GM18511 (cell line): ENCODE measurements at regions not wholly inside any gene's neighbourhood (a gene's known extent, or its start where the extent isn't known, plus 50 kb on each side); places are given as distances from the start of the nearest gene placed in this dataset.

Source experiments
- ATAC-seq: cut with Tn5 transposase; IDR thresholded peaks from one replicate; pipeline ENCODE4 v1.9.1; 2021; ENCODE audit warnings: mild to moderate bottlenecking, moderate library complexity; ENCODE audit not compliant: unreplicated experiment

DNA sequence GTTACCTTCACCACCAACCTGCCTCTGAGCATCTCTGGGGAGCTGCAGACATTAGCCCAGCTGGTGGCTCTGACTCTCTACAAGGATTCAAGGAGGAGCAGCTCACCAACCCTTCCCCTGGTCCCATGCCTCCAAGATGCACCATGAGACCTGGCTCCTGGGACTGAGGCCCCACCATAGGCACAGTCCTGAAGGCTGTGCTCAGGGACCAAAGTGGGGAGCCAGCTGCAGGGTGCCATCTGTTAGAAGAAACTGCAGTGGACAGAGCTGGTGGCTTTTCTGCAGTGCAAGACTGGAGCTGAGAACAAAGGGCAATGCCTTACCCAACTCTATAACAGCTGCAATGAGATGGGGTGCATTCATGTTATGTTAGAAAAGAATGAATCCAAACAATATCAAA, 581.6 kb downstream of the TCERG1L start:
- no peak for ATAC-seq

DNA sequence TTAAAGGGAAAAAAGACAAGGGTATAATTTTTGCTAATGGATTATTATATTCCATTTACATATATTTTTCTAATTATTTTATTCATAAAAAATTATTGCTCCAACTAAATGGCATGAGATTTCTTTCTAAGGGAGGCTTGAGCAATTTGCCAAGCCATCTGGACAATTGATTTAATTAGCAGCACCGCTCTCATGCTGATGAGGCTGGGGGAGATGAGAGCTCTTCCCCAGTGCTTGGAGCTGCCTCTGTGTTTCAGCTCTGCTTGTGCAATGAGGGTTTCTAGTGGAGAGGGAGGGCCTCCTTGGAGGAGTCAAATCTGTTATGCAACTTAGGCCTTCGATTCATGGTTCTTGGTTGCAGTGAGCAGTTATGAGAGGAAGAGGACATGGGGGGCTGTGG, 574.3 kb downstream of the TCERG1L start:
- ATAC-seq = no peak

DNA sequence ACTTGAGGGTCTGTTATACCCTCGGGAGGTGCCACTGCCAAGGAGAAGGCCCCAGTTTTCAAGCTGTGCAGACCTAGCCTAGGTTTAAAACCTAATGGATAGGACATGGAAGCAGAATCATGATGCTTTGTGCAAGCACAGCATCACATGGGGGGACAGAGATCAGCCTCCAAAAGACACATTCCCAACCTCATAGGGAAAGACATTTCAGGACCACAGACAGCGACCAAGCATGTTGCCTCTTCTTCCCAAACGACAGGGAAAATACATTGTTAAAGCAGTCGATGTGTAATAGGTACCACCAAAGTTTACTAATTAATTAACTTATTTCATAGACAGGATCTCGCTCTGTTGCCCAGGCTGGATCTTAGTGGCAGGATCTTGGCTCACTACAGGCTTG, 573.9 kb downstream of the TCERG1L start:
- no peak for ATAC-seq

DNA sequence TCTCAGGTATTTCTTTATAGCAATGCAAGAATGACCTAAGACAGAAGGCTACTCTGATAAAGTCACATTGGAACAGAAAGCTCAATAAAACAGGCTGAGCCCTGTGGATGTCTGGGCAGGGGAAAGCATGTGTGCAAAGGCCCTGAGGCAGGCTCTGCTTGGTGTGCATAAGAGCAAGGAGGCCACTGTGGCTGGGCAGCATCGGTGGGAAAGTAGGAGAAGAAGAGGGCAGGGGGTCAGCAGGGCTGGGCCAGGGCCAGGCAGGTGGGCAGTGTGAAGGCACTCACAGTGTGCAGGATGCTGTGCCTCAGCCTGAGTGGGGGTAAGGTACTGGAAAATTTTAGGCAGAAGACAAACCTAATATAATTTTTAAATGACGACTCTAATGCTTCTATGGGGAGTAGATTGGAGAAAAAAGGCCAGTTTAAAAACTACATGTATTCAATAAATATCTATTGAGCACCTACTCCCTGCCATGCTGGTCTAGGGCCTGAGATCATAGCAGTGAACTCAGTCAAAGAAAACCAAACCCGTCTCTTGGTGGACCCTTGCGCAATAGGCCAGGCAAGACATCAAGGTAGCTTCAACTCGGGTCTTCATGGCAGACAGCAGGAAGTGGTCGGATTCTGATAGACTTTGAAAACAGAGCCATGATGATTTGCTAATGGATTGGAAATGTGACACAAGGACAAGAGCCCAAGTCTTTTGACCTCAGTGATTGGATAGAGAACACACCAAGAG, 572.3 kb downstream of the TCERG1L start:
- ATAC-seq = no peak

DNA sequence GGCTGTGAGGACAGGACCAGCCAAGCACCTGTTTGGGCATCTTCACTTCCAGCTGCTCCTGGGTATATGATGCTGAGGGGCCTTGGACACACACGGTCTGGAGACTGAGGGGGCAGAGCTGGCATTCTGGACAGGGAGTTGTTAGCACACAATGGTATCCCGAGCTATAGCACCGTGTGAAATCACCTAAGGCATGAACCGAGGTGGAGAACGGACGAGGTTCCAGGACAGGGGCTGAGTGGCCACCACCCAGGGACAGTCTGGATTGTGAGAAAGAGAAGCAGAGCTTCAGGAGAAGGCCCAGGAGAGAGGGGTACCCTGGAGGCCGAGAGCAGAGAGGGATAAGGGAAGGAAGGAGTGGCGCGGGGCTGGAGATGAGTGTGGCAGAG, 571.8 kb downstream of the TCERG1L start:
- no peak for ATAC-seq

DNA sequence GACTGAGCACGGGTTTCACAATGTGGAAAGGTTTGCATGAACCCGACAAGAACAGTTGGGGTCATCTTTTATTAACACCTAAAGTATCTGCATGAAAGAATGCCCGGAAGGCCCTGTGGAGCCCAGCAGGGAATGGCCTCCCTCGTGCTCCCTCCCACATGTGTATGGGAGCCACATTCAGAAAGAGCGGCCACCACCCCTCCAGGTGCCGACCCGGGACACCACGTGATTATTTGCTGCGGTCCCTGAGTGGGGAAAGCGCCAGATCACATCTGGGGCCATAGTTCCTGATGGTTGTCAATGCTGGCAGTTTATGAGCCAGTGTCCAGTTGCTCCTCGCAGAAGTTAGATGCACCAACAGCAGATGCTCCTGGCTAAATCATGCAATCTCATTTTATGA, 571.4 kb downstream of the TCERG1L start:
- ATAC-seq = no peak

DNA sequence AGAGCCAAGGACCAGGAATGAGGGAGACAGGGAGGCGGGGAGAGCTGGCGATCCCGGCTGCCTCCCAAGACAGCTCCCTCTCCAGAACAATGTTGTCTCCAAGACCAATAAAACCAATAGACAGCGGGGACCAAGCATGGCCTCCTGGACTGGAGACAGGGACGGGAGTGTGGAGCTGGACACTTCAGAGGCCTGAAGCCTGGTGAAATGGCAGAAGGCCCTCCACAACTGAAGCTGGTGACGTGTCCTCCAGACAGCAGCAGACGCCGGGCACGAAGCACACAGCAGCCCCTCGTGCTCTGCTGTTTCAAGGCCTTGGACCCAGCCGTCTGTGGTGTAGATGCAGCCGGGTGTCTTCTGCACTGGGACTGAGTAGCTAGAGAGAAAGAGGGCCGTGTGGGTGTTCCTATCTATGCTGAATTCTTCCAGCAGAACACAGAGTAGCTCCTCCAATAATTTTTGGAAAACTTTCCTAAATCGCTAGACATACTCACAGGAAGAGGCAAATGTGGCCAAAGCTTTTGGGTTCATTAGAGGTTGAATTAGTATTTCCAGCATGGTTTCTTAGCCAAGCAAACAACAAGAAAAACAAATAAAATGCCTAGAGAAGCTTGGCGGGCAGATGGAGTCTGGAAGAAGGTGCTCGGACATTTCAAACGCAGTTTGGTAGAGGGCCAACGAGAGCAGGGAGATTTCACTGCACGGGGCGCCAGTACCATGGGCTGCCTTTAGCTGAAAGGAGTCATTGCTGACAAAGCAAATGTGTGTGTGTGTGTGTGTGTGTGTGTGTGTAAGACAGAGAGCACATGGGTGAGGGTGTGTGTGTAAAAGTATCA, 570.4 kb downstream of the TCERG1L start:
- no peak for ATAC-seq

DNA sequence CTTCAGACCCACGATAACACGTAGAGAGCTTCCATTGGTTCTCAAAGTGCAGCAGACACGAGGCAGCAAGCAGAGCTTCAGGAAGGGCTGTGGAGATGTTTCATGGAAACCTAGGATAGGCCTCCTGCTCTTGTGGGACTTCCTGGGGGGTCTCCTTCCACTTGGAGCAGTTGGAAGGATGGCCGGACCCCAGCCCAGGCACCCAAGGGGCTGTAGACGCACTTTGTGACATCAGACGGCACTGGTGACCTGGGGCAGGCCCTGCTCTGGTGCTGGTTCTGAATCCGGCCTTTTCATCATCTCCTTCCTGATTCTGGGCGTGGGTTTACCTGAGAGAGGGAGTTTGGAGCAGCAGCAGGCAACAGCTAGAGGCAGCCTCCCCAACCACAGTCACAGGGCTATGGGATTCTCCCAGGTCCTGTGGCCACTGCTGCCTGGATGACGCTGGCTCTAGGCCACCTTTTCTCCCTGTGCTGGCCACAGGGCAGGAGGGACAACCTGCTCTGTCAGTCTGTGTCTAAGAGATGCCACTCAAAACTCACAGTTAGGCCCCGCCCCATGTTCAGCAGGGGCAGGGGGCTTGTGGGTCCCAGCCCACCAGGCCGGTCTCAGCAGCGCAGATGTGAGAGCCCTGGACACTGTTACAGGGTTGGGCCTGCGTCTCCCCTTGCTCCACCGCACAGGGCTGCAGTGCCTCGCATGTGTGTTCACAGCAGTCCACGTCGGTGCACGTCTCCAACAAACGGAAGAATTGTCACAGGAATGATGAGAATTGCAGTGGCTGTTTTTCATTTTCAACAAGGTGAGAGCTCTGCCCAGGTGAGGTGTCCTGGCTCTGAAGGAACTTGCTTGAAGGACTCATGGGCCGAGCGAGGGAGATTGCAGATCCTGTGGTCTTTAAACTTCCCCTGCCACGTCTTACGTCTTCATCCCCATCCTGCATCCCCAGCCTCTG, 569.3 kb downstream of the TCERG1L start:
- ATAC-seq = no peak

DNA sequence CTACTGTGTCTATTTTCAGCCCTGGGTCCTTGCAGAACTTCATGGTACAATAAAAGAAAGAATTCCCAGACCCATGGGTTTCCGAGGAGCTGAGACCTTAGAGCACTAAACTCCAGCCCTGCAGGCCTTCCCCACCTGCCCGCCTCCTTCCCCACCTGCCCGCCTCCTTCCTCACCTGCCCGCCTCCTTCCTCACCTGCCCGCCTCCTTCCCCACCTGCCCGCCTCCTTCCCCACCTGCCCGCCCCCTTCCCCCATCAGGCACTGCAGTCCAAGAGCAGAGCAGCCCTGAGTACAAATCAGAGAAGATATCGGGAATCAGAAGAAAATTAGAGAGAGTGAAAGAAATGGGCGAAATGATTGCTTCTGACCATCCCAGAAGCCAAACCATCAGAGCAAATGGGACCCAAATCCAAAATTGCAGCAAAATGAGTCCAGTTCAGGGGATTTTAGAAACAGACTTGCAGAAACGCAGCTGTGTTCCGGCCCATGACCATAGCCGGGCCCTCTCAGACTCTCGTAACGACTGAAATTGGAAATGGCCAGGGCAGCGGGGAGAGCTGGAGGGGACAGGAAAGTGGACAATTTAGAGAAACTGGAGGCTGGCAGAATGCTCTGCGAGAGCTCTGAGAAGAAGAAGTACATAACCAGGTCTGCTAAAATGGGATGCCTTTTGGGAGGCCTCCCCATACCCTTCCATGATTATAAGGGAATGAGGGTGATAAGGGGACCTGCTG, 568.4 kb downstream of the TCERG1L start:
- ATAC-seq = no peak

DNA sequence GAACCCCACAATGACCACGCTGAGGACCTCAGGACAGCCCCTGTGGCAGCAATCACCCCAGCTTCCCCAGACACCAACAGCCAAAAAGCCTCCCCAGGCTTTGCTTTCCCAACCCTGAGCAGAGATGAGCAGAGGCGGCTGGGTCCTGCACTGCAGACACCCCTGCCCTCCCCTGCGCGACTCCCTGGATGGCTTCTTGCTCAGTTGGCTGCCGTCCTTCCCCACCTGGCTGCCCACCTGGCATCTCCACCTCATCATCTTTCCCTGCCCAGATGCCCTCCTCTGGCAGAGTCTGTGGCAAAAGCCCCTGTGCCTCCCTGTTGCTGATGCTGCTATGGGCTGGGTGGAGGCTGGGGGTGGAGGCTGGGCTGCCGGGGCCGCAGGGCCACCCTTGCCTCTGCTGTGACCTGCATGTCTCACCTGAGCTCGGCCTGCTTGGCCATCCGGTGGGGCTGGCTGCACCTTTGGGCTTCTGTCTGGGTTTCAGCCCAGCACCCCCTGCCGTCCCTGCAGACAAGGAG, 567.7 kb downstream of the TCERG1L start:
- no peak for ATAC-seq

DNA sequence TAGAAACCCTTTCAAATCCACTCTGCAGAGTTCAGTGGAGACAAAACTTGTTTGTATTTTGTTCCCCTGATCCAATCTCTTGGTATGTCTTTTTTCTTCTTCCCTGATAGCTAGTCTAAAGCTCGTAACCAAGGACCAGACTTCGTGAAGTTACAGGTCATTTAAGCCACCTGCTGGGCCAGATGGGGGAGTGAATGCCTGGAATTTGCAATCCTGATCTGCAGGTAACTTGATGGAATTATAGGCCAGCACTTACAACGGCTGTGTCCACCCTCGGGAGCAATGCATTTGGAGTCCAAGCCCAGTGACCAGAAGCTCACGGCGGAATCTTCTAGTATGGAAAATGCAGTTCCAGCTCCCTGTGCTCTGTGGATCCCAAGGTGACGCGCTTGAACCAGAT, 566.9 kb downstream of the TCERG1L start:
- no peak for ATAC-seq

DNA sequence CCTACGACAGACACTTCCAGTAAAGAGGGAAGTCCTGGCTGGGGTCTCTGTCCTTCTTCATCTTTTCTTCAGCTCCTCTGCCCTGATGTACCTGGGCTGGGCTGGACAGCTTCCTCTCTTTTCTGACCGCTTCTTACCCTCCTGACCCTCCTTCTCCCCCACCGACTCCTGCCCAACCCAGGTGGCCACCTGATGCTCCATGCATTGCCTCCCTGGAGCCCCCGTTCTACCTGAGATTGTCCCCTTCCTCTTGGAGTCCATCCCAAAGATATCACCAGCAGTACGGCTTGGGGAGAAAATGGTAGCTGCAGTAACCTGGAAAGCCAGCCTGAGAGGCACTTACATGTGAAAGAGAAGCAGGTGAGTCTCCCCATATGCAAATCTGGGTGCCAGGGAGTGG, 566.3 kb downstream of the TCERG1L start:
- no peak for ATAC-seq

DNA sequence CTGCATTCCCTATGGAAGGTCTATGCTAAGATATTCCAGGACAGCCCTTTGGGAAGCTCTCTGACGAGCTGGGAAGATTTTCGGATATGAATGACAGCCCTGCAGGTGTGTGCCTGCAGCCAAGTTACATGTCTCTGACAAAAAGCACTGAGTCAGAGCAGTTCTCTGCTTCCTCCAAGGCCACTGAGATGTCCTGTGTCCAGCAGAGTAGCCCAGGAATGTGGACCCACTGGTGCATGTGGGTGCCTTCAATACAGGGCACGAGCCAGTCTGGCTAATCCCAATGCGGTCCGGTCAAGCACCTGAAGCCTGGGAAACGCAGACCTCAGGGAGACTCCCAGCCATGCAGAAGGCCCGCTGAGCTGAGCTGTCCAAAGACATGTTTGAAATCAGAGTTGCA, 565.7 kb downstream of the TCERG1L start:
- ATAC-seq = no peak

DNA sequence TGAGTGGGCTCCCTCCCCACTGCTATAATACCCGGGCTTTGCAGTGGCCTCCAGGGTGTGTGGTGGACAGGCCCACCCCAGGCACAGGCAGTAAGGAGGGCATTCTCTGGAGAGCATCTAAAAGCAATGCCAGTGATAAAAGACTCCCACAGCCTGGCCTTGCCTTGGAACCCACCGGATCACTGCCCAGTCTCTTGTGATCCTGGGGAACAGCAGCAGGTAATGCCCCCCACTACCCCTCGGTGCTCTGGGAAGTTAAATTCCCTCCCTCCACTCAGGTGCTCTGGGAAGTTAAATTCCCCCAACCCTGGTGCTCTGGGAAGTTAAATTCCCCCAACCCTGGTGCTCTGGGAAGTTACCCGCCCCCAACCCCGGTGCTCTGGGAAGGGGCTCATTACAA, 565.2 kb downstream of the TCERG1L start:
- ATAC-seq = no peak

DNA sequence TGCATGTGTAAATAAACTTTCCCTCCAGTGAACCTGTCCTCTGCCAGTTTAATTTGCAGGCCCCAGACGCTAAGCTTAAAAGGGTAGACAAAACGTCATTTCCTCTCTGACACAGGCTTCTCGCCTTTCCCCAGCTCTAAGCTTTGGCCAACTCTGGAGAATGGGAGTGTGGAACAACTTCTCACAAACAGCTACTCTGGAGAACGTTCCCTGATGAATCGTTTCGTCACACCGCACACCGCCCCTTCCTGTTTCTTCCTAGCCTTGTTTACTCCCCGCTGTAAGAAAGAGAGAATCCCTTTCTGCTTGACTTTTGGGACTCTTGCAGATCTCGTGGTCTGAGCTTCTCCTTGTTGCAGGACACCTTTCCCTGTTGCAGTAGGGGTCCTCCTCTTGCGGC, 564.2 kb downstream of the TCERG1L start:
- no peak for ATAC-seq

DNA sequence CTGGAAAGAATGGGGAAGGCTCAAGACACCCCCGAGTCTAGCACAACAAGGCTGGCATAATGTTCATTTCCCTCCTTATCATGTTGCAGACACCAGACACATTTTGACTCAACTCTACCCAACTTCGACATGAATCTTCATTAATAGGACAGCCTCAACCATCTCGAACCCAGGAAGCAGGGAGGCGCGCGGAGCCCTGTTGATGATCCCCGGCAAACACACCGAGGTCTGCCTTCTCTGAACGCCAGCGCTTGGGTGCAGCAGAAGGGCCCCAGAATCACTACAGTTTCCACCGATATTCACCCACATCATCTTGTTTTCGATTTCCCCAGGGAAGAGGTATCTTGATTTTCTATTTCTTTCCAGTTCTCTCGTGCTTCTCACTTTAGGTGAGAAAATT, 563.6 kb downstream of the TCERG1L start:
- no peak for ATAC-seq

DNA sequence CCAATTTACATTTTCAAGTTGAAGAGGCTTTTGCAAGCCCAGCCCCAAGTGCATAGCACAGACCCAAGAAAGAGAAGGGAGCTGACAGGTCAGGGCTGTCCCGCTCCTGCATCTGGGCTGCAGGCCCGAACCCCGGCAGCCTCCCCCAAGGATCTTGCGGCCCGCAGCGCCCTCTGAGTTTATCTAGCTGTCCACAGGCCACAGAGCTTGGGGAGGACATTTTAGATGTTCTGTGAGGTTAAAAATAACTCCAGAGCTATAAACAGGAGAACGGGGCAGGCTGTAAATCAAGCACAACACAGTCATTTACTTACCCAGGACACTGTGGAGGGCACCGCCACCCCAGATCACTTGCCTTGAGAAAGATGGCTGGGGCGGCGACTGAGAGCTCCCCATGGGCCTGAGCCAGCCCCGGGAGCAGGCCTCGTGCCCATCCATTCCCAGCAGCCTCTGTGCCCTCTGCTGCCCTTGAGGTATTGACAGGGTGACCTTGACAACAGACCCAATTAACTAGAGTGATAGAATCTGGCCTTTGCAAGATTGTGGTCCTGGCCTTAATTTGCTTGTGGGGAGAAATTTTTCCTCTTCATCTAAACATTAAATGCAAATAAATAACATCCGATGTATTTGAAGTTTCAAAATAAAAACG, 563.0 kb downstream of the TCERG1L start:
- no peak for ATAC-seq

DNA sequence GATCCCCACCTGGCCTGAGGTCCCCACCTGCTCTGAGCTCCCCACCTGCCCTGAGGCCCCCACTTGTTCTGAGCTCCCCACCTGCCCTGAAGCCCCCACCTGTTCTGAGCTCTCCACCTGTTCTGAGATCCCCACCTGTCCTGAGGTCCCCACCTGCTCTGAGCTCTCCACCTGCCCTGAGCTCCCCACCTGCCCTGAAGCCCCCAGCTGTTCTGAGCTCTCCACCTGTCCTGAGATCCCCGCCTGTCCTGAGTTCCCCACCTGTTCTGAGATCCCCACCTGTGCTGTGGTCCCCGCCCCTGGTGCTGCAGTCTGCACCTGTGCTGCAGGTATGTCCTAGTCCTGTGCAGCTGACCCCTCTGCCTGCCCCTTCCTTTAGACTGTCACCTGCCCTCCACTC, 561.6 kb downstream of the TCERG1L start:
- no peak for ATAC-seq

DNA sequence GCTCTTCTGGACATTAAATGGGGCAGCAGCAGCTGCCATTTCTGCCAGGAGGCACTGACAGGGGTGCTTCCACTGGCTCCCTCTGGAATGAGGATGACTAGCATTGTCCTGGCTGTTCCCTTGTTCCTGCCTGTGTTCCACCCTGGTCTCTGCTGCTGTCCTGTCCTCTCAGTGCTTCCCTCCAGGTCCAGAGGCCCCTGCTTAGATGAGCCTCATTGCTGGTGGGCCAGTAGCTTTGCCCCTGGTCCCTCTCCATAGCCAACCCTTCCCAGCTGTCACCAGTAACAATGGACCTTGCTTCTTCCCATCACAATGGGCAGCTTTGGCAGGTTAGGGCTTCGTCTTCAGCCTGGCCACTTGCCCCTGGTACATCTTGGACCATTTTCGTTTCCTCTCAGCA, 561.1 kb downstream of the TCERG1L start:
- no peak for ATAC-seq
